ENCODE measurements at regions not wholly inside any gene's neighbourhood (a gene's known extent, or its start where the extent isn't known, plus 50 kb on each side); places are given as distances from the start of the nearest gene placed in this dataset.
"Not testable (repeated sequence)": the region's sequence is repeated elsewhere in the genome, so short reads cannot be mapped to it uniquely, and the experiment has no call there.

- DNase-seq, result no peak
These were observed 130.3 kb downstream of the MYCN start for GRCh38 chr2:16070648-16070971.

GRCh38 chr2:16069933-16070647 is 129.7 kb downstream of the MYCN start:
- no peak for DNase-seq

DNA sequence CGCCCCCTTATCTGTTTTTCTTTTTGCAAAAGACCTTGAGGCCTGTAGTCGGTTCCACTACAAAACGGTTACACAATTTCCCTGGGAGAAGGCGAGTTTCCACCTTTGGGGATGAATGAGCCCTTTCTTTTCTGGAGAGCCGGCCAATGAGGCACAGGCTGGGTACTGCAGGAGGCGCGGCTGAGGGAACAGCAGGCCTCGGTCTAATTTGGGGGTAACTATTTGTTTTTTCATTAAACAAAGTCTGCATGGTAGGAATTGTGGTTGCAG is 129.2 kb downstream of the MYCN start:
- DNase-seq, result no peak

- DNase-seq, result no peak
These were observed 128.2 kb downstream of the MYCN start for GRCh38 chr2:16068552-16068940.

- DNase-seq, result no peak
These were observed 127.7 kb downstream of the MYCN start for GRCh38 chr2:16067866-16068551.

- no peak for DNase-seq
These were observed 127.1 kb downstream of the MYCN start for GRCh38 chr2:16067444-16067843.

GRCh38 chr2:16067037-16067406 is 126.7 kb downstream of the MYCN start:
- no peak for DNase-seq

DNA sequence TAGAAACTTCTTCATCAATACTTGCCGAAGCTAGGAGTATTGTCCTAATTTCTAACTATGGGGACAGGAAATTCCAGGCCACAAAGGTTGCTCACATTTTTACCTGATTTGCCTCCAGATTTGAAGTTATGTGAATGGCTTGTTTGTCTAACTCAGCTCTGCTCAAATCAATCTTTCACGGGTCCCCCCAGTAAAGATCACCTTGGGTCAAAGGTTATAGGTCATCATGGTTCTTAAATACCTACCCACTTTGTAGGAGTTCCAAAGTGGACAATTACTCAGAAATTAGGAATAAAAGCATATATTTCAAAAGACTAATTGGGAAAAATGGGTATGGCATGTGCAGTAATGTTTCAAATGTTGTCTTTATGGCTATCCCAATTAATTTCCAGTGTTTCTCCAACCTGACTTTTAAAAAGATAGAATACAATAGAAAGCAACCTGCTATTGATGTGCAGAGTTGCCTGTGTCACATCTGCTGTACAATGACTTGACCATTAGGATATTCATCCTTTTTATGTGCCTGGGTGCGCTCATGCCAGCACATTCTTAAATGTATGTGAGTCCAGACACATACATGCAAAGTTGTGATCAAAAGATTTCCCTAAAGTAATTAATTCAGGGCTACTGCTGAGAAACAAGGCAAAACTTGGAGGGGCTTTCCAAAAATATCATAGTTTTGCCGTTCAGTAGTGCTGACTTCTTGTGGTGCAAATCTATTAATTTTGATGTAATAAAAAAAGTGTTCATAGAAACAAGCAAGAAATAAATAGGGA is 126.1 kb downstream of the MYCN start:
- no peak for DNase-seq

DNA sequence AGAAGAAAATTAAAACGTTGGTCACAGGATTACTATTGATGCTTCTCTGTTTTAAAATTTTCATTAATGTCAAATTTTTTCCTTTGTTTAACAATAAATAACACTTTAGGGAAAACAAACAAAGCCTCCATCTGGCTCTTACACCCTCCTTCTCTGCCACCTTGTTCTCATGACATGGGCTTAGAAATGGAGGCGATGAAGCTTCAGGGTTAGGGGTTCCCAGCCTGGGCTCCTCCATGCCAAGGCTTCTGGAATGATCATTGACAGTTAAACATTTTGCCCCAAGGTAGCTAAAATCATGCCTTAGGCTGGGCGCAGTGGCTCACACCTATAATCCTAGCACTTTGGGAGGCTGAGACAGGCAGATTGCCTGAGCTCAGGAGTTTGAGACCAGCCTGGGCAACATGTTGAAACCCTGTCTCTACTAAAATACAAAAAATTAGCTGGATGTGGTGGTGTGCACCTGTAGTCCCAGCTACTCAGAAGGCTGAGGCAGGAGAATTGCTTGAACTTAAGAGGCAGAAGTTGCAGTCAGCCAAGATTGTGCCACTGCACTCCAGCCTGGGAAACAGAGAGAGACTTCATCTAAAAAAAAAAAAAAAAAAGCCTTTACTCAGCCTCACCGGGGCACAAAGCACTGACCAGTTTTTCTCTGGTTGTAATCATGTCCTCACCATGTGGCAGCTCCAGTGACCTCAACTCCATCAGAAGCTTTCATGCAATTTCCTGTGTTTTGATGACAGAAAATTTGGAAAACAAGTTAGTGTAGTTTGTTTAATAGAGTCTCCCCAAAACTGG is 125.1 kb downstream of the MYCN start:
- not testable (repeated sequence) for DNase-seq

DNA sequence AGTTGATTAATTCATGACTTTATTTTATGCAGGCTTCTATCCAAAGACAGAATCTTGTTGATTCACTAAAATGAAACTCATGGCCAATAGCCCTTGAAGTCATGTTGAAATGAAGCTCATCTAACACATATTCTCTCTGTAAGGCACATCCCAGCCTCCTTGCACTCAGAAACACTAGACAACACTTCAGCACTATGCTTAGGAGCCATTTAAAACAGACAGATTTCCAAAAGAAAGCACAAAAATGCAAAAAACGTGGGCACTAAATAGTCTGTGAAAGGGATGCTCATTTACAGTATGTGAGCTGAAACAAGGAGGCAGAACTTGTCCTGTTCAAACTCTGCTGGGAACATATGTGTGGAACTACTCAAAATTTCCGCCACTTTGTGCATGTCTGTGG is 124.4 kb downstream of the MYCN start:
- DNase-seq, result no peak

DNA sequence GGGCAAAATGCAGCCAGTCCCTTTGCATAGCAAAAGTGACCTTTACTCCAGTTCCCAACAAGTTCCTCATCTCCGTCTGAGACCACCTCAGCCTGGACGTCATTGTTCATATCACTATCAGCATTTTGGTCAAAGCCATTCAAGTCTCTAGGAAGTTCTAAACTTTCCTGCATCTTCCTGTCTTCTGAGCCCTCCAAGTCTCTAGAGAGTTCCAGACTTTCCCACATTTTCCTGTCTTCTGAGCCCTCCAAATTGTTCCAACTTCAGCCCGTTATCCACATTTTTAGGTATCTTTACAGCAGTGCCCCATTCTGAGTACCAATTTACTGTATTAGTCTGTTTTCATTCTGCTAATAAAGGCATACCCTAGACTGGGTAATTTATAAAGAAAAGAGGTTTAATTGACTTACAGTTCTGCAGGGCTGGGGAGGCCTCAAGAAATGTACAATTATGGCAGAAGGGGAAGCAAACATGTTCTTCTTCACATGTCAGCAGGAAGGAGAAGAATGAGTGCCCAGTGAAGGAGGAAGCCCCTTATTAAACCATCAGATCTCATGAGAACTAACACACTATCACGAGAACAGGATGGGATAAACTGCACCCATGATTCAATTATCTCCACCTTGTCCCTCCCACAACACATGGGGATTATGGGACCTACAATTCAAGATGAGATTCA is 123.7 kb downstream of the MYCN start:
- no peak for DNase-seq

GRCh38 chr2:16063251-16063850 is 123.0 kb downstream of the MYCN start:
- no peak for DNase-seq

DNA sequence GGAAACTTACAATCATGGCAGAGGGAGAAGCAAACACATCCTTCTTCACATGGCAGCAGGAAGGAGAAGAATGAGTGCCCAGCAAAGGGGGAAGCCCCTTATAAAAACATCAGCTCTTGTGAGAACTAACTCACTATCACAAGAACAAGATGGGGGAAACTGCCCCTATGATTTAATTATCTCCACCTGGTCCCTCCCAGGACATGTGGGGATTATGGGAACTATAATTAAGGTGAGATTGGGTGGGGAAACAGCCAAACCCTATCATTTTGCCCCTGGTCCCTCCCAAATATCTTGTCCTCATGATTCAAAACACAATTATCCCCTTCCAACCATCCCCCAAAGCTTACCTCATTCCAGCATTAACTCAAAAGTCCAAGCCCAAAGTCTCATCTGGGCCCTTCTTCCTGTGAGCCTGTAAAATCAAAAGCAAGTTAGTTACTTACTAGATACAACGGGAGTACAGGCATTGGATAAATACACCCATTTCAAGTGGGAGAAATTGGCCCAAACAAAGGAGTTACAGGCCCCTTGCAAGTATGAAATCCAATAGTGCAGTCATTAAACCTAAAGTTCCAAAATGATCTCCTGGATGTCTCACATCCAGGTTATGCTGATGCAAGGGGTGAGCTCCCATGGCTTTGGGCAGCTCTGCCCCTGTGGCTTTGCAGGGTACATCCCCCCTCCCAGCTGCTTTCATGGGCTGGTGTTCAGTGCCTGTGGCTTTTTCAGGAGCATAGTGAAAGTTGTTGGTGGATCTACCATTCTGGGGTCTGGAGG is 122.3 kb downstream of the MYCN start:
- no peak for DNase-seq

DNA sequence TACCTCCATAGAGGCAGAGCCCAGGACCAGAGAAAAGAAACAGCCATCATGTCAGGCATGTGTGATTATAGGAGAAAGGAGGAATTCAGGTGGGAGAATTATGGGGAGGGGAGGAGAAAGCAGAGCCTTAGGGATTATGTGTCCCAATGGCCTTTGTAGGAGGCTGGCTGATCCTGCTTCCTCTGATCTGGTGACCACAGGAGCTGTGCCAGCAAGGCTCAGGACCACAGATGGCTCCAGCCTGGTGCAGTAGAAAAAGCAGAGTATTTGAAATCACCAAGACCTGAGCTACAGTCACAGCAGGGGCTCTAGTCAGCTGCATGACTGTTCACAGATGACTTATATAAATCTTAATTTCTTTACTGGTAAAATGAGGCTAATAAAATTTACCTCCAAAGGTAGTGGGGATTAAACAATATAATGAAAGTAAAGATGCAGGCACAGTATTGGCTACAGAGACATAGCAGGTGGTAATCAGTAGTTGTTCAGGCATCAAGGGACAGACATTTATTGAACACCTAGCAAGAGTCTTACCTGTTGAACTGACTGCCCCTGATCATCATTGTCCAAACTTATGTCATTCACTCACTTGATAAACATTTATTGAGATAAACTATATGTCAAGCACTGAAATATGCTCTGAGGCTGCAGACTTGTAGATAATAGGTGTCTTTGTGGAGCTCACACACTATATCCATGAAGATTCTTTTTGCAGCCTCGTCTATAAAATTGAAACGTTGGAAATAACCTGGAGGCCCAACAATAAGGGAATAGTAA is 121.3 kb downstream of the MYCN start:
- DNase-seq, result no peak

DNA sequence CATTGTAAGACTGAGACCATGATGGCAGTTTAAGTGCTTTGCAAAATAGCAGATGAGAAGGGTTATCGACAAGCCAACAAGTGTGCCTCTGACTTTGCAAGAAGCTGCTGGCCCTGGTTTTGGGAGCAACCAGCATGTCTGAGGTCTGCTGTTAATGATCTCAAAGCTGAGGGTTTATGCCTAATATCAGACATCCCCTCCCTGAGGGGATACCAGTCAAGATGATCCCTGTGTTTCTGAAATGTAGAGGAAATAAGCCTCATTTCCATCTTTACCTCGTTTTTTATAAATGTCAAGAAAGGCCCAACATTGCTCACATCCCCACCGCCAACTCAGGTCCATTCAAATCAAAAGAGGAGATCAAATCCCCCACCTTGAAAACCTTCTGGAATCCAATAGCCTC is 120.6 kb downstream of the MYCN start:
- no peak for DNase-seq

DNA sequence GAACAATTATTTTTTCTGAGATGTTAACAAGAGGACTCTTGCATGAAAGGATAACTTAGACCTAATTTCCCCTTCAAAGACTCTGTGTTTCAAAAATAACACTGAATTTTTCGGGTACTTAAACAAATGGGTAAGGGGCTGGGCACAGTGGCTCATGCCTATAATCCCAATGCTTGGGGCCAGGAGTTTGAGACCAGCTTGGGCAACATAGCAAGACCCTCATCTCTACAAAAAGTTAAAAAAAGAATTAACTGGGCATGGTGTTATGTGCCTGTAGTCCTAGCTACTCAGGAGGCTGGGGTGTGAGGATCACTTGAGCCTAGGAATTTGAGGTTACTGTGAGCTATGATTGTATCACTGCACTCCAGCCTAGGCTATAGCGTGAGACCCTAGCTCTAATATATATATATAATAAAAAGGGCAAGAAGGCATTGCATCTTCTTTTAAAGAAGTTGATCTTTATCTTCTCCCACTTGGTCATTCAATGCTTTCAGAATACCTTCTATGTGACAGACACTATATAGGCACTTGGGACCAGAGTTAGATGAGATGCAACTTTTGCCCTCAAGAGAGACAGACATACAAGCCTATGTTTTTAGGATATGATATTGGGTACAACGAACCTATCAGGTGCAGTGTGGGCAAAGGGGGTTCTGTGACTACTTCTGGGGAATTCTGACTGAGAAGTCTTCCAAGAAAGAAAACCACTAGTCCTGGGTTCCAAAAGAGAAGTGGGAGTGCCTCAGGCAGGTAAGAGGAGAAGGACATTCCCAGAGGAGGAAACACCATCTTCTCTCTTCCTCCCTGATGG is 120.0 kb downstream of the MYCN start:
- DNase-seq, result no peak

GRCh38 chr2:16059393-16060016 is 119.2 kb downstream of the MYCN start:
- no peak for DNase-seq

DNA sequence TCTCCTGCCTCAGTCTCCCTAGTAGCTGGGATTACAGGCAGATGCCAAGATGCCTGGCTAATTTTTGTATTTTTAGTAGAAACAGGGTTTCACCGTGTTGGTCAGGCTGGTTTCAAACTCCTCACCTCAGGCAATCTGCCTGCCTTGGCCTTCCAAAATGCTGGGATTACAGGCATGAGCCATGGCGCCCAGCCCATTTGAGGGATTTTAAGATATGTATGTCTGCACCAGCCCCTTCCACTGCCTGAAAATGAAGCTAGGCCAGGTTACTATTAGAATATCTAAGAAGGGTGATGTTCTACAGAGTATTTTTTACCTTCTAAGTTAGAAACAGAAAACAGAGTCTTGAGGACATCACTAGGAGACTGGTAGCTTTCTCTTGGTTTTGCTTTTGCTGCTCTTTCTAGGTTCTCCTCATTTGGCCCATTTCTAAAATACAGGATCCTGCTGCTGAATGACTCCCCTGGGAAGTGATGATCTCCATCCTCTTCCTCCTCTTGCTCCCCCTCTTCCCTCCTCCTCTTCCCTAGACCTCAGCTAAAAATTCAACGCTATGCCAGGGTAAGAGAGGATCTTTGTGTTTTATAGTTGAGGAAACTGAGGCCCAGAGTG is 118.5 kb downstream of the MYCN start:
- DNase-seq, result no peak

DNA sequence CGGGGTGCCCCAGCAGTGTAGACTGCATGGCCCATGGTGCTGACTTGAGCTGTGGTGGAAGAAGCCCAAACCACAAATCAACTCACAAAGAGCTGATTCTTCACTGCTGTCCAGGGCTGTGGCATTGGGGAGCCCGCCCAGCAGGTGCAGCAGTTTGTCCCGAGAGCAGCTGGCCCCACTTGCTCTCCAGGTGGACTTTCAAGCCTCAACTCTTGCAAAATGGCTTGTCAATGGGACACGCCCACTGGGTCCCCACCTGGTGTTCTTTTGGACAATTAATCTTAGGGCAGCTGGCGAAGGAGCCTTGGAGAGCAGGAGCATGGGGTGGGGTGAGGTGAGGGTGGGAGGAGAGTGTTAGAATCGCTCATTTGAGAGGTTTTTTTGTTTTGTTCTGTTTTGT is 117.9 kb downstream of the MYCN start:
- no peak for DNase-seq

All from GF-D8 (cell line).